MM.1S (cell line): ENCODE measurements at regions not wholly inside any gene's neighbourhood (a gene's known extent, or its start where the extent isn't known, plus 50 kb on each side); places are given as distances from the start of the nearest gene placed in this dataset.

Source experiments
- DNase-seq: peaks from one replicate; pipeline ENCODE4 v3.0.0-alpha.2; 2015
- H2AFZ ChIP-seq: fragments of 300-600 bp; sonication (generic); 2 replicates; pipeline ENCODE4 v1.6.0; 2016; ENCODE audit warnings: antibody characterized with exemption, low read length
- H3F3A ChIP-seq: fragments of 300-600 bp; sonication (generic); 2 replicates; pipeline ENCODE4 v1.6.1; 2016; ENCODE audit warnings: mild to moderate bottlenecking, antibody characterized with exemption, low read length, moderate library complexity, mixed read lengths; ENCODE audit not compliant: insufficient read depth
- H3K27ac ChIP-seq: fragments of 300-600 bp; sonication (generic); 2 replicates; pipeline ENCODE4 v1.5.1; 2016; ENCODE audit warnings: mild to moderate bottlenecking, low read length
- H3K27me3 ChIP-seq: fragments of 300-600 bp; sonication (generic); replicated peaks from 2 replicates; pipeline ENCODE4 v1.6.0; 2016; ENCODE audit warnings: low read length; ENCODE audit not compliant: insufficient read depth
- H3K36me3 ChIP-seq: fragments of 300-600 bp; sonication (generic); replicated peaks from 2 replicates; pipeline ENCODE4 v1.6.1; 2016; ENCODE audit warnings: mild to moderate bottlenecking, low read length, mixed read lengths; ENCODE audit not compliant: insufficient read depth
- H3K4me1 ChIP-seq: fragments of 300-600 bp; sonication (generic); 2 replicates; pipeline ENCODE4 v1.6.1; 2016; ENCODE audit warnings: low read length, mixed read lengths
- H3K4me2 ChIP-seq: fragments of 300-600 bp; sonication (generic); 2 replicates; pipeline ENCODE4 v1.6.0; 2016; ENCODE audit warnings: low read depth, low read length
- H3K4me3 ChIP-seq: fragments of 300-600 bp; sonication (generic); 2 replicates; pipeline ENCODE4 v1.5.1; 2016; ENCODE audit warnings: low read length, mixed read lengths
- H3K79me2 ChIP-seq: fragments of 300-600 bp; sonication (generic); 2 replicates; pipeline ENCODE4 v1.6.1; 2016; ENCODE audit warnings: mixed run types, low read length, mixed read lengths
- H3K9ac ChIP-seq: fragments of 300-600 bp; sonication (generic); 2 replicates; pipeline ENCODE4 v1.6.1; 2016; ENCODE audit warnings: low read length, mixed read lengths
- H3K9me2 ChIP-seq: fragments of 300-600 bp; sonication (generic); replicated peaks from 2 replicates; pipeline ENCODE4 v1.6.1; 2016; ENCODE audit warnings: mild to moderate bottlenecking, low read length, mixed read lengths; ENCODE audit not compliant: insufficient read depth
- H3K9me3 ChIP-seq: fragments of 300-600 bp; sonication (generic); replicated peaks from 2 replicates; pipeline ENCODE4 v1.6.1; 2016; ENCODE audit warnings: mild to moderate bottlenecking, low read length, mixed read lengths; ENCODE audit not compliant: insufficient read depth
- H4K20me1 ChIP-seq: fragments of 300-600 bp; sonication (generic); 2 replicates; pipeline ENCODE4 v1.6.1; 2016; ENCODE audit warnings: mild to moderate bottlenecking, low read length, moderate library complexity, mixed read lengths; ENCODE audit not compliant: insufficient read depth
- CTCF ChIP-seq: fragments of 300-600 bp; sonication (generic); IDR thresholded peaks from 2 replicates; pipeline ENCODE4 v1.5.1; 2016; ENCODE audit warnings: antibody characterized with exemption, low read length, mixed read lengths
- EZH2 ChIP-seq: fragments of 300-600 bp; sonication (generic); optimal IDR thresholded peaks from 2 replicates; pipeline ENCODE3; 2017; ENCODE audit warnings: low read depth, mild to moderate bottlenecking, antibody characterized with exemption, low read length, mixed read lengths
- EZH2phosphoT487 ChIP-seq: fragments of 300-600 bp; sonication (generic); IDR thresholded peaks from 2 replicates; pipeline ENCODE4 v1.6.1; 2018; ENCODE audit warnings: antibody characterized with exemption, low read length

- TF ChIP-seq EZH2phosphoT487 = no peak
- no peak for TF ChIP-seq EZH2
- no peak for TF ChIP-seq CTCF
- no peak for DNase-seq
- Histone ChIP-seq H4K20me1 (no peaks in the 10 kb centered on the region), H2AFZ (no peak overlapping the region), H3K4me3 (no peak overlapping the region), H3K9me2 (no peaks in the 10 kb centered on the region), H3K36me3 (no peaks in the 10 kb centered on the region), H3K9me3 (no peaks in the 10 kb centered on the region), H3K27me3 (no peaks in the 10 kb centered on the region), H3K9ac (no peak overlapping the region), H3K4me2 (no peak overlapping the region), H3K4me1 (no peaks in the 10 kb centered on the region), H3K27ac (no peak overlapping the region), H3K79me2 (no peaks in the 10 kb centered on the region), H3F3A (no peaks in the 10 kb centered on the region)
Observed at GRCh38 chr4:136186650-136187049, 1345.6 kb downstream of the PCDH18 start.

DNA sequence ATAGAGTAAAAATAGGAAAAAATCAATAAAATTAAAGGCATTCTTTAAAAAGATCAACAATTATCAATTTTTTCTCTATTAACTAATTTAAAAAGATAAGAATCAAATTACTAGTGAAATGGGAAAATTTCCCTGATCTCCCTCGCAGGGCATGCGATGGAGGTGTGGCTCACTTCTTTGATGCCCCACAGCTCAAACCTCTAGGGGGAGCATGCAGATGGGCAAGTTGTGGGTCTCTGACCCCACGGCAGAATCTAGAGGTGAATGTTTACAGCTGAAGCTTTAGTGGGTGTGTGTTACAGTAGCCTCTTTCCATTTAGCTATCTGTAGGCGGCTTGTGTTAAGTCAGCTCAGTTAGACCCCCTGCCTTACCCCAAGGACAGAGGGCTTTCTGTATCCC lies 1348.8 kb downstream of the PCDH18 start:
- Histone ChIP-seq H3K27ac (no peak overlapping the region), H3K36me3 (no peaks in the 10 kb centered on the region), H3F3A (no peaks in the 10 kb centered on the region), H4K20me1 (no peaks in the 10 kb centered on the region), H2AFZ (no peak overlapping the region), H3K27me3 (no peaks in the 10 kb centered on the region), H3K4me2 (no peak overlapping the region), H3K9ac (no peak overlapping the region), H3K9me3 (no peaks in the 10 kb centered on the region), H3K4me1 (no peaks in the 10 kb centered on the region), H3K9me2 (no peaks in the 10 kb centered on the region), H3K79me2 (no peaks in the 10 kb centered on the region), H3K4me3 (no peak overlapping the region)
- no peak for DNase-seq
- TF ChIP-seq CTCF = no peak
- TF ChIP-seq EZH2 = no peak
- no peak for TF ChIP-seq EZH2phosphoT487

DNA sequence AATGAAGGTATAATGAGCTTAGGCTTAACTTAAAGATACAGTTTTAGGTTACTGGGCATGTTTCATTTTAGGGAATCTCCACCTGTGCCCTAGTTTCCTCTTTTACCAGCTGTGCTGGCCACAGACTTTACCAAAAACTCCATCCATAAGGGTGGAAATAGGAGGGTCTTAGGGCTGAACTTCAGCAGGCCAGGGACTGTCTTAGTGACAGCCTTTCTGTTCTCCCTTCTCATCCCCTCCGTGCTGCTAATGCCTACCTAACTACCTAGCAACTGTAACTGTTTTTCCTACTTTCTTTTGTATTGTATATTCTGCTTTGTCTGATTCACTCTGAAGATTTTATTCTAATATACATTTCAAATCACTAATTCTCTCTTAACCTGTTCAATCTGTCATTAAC lies 1375.3 kb downstream of the PCDH18 start:
- H3K4me3 ChIP-seq = no peak overlapping the region
- no peaks in the 10 kb centered on the region for H4K20me1 ChIP-seq
- H3K36me3 ChIP-seq = no peaks in the 10 kb centered on the region
- no peaks in the 10 kb centered on the region for H3K79me2 ChIP-seq
- H3K4me2 ChIP-seq = no peak overlapping the region
- no peaks in the 10 kb centered on the region for H3F3A ChIP-seq
- no peaks in the 10 kb centered on the region for H3K4me1 ChIP-seq
- TF ChIP-seq EZH2phosphoT487 (no peak), CTCF (no peak), EZH2 (no peak)
- H3K9me2 ChIP-seq = no peaks in the 10 kb centered on the region
- no peak overlapping the region for H3K27ac ChIP-seq
- DNase-seq = no peak
- no peaks in the 10 kb centered on the region for H3K27me3 ChIP-seq
- H3K9me3 ChIP-seq = no peaks in the 10 kb centered on the region
- no peak overlapping the region for H3K9ac ChIP-seq
- H2AFZ ChIP-seq = no peak overlapping the region
